GM19324 (cell line): ENCODE measurements at regions not wholly inside any gene's neighbourhood (a gene's known extent, or its start where the extent isn't known, plus 50 kb on each side); places are given as distances from the start of the nearest gene placed in this dataset.
"Not testable (repeated sequence)": the region's sequence is repeated elsewhere in the genome, so short reads cannot be mapped to it uniquely, and the experiment has no call there.

Experiments used
- ATAC-seq: cut with Tn5 transposase; IDR thresholded peaks from one replicate; pipeline ENCODE4 v1.9.1; 2021; ENCODE audit warnings: mild to moderate bottlenecking, moderate library complexity; ENCODE audit not compliant: unreplicated experiment, low FRiP score

DNA sequence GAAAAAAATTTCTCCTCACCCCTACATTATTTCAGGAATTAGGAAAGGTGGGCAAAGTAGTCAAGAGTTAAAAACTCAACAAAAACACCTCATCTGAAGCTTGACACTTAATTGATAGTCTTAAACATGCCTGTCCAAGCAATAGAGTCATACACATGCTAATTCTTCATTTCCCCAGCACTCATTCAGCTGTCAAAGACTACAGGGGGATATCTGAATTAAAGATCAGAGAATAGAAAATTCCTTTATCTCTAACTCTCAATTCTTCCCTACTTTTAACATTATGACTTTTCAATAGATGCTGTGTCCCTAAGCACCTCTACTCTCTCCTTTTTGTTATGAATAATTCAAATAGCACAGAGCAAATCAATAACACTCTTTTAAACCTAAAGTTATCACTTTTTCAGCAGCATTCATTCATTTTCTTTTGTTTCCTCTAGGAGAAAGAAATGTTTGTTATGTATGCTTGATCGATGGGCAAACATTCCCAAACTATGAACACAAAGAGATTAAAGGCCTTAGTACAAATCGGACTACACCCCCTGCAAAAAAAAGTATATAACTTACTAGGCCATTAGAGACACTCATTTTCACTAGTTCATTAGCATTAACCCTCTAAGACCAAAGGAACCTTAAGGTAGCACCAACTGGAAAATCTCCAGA is 94.9 kb upstream of the SPTLC3 start:
- ATAC-seq, result no peak

DNA sequence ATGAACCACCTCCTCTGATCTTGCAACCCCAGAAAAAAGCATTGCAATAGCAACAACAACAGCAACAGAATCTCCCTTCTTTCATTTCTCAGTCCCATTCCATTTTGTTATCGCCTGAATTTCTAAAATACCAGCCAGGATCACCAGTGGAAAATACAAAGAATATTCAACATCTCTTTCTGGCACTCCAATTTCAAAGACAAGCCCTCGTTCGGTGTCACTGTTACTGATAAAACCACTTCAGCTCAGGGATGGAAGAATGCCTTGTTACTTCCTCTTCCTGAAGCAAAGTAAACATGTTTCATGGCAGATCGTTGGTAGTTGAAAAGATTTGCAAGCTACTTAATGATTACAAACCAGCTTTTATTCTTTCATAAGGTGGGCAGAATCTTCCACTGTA is 94.0 kb upstream of the SPTLC3 start:
- ATAC-seq, result no peak

DNA sequence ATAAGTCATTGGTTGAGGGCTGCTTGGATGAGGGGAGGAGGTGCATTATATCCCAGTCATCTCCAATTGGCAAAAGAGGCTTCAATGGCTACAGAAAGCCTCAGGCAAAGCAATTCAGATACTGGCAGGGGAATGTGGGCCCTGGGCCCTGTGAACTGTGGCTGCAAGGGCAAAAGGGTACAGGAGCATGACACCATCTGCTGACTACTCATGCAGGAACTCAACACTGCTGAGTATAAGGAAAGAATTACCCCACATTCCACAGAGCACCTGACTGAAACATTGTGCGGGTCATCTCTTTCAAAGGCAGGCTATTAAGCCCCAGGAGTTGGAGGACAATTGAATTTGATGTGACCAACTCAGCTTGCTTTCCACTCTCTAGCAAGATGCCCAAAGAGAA is 92.1 kb upstream of the SPTLC3 start:
- no peak for ATAC-seq

DNA sequence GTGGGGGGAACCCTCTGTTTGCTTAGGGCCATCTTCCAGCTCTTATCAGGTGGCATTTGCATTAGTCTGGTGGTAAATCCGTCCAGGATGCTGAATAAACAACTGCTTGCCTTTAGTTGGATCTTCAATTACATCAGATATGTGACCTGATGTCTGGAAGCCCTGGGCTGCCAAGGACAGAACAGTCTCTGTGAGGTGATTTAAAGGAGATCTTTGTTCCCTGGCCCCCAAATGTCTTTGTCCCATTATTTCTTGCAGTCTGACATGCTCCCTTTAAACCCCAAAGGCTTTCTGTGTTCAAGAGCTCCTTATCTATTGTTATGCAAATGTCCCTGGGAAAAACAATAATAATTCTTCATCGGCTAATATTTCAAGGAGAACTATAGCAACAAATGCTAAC is 84.6 kb upstream of the SPTLC3 start:
- ATAC-seq, result no peak

DNA sequence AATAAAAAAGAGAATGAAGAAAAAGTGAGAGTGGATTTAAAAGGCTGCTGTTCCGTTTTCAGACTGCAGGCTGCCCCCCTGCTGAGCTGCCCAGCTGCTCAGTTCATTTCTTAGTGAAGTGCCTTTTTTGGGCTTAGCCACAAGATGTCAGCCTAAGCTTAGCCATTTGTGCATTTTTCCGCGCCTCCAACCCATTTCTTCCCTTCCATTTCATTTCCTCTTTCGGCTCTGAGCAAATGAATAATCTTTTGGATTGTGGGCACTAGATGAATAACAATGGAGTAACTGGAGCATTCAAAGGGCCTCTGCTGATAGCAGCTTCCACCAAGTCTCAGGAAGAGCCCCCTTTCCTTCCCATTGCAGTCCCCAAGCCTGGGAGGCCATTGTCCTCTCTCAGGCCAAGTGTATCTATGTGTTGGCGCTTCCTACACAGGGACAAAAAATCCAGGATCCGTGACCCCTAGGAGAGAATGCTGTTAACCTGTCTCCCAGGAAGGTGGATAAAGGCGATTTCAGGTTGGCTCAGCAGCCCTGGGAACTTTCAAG is 83.5 kb upstream of the SPTLC3 start:
- peak; percentile 74 for ATAC-seq

DNA sequence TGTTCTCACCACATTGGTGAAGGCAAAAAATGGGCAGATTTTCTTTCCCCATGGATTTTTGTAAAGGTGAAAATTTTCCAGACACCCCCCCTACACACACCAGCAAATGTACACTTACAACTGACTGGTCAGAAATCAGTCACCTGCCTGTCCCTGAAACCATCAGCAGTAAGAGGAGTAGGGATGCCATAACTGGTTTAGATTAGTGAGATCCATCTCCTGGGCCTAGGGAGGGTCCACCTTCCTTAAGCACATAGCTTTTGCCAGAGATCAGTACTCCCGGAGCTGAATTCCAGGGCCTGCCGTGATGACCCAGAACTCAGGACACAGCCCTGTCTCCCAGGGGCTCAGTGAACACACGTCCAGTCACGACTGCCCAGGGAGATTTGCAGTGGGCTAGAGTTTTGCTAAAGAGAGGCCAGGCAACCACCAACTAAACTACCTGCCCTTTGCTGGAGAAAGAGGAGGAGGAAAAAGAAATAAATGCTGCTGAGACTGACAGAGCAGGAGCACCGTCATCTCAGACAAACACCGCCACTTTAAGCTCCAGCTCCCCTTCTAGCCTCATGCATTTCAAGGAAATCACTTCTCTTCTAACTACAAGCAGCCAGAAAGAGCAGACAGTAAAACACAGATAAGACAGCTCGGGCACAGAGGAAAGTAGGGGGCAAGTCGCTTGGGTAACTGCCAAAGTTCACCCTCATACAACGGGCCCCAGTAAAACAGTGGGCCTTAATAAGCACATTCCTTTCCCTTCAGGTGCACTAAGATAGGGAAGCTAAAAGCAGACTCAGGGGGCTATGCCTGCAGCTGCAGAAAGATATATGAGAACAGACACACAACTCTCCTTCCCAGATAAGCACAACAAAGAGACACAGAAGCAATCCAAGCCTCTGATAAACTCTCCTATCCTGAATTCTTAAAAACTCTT is 82.6 kb upstream of the SPTLC3 start:
- ATAC-seq, result no peak

DNA sequence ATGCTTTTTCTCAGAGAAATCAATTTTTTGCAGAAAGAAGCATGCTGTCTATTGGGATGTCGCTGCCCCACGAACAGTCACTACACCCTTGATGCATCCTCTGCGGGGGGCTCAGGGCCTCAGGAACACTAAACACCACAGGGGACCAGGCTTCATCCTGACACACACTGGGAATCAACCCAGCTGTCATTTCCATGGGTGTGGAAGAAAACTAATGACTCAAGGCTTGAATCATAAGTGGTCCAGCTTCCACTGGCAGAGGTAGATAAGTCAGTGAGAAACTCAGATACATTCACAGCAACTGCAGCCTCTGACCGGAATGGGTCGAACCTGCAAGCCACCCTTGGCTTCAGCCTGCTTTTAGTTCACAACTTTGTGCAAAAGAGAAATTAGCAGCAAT is 81.3 kb upstream of the SPTLC3 start:
- no peak for ATAC-seq

DNA sequence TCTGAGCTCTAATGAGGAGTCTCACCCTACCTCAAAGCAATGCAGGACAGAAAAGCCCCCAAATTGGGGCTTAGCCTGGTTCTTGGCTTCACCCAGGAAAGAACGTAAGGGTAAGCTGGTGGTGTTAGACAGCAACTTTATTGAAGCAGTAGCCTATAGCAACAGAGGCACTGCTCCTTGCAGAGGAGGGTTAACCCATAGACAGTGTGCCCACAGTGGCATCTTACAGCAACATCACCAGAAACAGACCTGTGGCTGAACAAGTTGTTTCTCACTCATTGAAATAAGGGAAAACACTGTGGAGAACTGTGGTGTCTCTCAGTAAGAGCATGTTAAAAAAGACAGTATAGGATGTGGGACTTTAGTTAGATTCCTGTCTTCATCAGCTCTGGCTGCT is 80.4 kb upstream of the SPTLC3 start:
- no peak for ATAC-seq

DNA sequence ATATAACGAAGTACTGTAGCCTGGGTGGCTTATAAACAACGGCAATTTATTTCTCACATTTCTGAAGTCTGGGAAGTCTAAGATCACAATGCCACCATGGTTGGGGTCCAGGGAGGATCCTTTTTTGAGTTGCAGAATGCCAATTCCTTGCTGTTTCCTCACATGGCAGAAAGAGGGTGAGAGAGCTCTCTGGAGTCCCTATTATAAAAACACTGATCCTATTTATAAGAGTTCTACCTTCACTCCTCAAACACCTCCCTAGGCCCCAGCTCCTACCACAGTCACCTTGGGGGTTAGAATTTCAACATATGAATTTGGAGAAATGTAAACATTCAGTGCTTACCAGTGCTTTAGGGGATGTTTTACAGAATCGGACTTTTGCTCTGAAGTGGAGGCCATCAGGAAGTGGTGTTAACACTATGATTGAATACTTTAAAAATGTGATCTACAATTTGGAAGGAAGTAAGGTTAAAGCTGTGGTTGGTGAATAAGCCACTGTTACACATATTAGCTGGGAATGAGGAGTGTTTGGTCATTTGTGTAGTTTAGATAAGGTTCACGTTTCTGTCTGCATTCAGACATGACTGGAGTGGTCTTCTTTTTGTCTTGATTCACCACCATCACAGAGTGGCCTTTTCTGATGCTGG is 79.9 kb upstream of the SPTLC3 start:
- no peak for ATAC-seq

DNA sequence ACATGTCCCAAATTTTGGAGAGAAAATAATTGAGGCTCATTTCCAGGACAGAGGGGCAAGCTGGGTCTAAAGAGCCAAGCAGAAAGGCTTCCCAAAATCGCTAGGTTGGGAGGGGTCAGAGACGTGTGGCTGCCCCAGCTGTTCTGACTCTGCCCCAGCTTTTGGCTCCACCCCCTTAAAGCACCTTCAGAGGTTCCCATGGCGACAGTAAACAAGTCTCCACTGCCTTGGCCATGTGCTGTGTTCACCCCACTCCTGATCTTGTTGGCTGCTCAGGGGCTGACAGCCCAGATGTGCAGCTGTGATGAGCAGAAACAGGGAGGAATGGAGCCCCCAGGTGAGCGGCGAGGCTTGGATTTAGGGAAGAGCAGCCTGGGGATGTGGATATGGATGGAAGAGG is 72.8 kb upstream of the SPTLC3 start:
- ATAC-seq, result no peak

DNA sequence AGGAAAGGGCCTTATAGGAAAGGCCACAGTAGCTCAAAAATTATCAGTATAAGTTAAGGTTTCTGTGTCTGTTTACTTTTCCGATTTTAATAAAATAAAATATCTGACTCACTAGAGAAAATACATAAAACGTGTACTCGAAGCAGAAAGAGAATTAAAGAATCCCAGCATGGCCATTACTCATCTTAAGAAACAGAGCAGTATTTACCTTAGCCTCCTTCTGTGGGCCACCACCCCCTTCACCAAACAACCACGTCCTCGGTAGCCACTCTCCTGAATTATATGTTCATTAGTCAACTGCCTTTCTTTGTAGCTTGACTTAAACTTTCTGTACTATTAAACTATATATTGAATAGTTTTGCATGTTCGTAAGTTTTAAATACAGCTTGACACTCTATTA is 72.2 kb upstream of the SPTLC3 start:
- ATAC-seq, result no peak

DNA sequence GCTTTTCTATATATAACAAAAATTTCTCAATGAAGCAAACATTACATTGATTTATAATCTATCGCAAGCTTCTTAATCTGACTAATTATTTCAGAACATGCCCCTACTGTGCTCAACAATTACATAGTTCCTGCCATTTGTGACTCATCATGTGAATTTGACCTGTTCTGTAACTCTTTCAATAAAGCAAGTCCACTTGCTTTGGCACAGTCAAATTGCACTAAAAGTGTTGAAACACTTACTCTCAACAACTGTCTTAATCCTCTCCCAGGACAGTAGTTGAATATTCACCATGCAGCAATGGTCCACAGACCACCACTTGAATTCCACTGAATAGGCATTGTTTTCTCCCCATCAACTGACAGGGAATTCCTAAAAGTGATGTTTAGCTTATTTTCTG is 67.7 kb upstream of the SPTLC3 start:
- no peak for ATAC-seq

DNA sequence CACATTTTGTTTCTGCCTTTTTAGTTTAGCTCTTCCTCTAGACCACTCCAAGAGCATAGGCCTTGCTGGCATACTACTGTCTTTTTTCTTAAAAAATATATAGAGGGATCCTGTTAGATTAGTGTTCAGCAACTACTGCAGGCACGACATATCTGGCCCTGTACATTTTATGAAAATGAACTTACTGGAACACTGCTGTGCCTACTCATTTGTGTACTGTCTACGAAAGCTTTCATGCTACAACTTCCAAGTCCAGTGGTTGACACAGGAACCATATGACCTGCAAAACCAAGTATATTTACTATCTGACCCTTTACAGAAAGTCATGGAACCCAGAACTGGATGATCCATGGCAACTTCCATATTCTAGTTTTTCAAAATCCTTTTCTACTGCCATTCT is 66.6 kb upstream of the SPTLC3 start:
- ATAC-seq, result no peak

DNA sequence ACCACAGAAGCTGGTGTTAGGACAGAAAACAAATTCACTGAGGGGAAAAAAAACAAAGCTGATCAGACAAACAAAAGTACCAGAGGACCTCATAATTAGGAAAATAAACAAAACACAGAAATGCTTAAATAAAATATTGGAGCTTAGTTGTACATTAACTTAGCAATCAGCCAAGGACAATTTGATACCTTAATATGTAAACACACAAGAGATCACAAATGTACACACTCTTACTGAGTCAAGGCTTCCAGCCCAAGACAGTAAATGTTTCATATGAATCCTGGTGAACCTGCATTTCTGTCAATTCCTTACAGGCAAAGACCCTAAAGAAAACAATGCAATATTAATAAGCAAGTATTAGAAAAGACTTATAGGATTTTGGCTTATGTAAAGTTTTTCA is 62.0 kb upstream of the SPTLC3 start:
- no peak for ATAC-seq

DNA sequence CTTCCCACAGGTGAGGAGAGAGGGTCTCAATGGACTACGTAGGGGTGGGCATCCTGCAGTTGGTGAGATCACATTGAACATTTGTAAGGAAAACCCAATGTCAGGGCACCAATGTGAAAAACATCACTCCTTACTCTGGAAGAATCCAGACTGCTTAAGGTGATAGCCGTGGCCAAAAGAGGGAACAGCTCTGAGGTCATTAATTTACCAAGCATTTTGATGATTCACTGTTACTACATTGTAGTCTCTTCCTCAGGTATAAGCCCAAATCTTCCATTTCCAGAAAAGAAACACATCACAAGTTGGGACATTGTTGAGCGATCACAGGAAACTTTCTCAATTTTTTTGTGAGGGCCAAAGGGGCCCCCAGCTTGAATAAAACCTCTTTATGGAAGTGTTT is 61.1 kb upstream of the SPTLC3 start:
- ATAC-seq, result no peak

DNA sequence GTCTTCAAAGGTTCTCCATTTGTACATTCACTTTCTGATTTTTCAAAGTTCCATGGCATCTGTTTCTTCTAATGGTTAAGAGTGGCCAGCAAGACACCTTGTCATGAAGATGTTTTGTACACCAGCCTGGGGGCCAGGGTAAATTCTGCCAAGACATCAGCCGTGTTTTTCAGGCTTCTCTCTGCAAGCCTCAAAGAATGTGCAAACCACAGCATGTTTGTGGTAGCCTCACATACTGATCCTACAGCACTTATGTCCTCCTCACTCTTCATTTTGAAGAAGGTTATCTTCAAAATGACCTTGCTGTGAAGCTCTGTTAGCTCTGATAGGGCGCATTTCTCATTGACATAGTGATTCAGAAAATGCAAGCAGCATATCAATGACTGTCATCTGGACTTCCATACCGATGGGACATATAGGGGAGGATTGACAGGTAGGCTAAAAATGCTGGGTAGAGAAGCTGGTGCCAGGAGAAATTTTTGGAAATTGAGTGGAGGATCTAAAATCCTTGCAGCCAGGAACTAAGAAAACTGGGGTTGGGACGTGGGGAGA is 59.3 kb upstream of the SPTLC3 start:
- ATAC-seq, result no peak

DNA sequence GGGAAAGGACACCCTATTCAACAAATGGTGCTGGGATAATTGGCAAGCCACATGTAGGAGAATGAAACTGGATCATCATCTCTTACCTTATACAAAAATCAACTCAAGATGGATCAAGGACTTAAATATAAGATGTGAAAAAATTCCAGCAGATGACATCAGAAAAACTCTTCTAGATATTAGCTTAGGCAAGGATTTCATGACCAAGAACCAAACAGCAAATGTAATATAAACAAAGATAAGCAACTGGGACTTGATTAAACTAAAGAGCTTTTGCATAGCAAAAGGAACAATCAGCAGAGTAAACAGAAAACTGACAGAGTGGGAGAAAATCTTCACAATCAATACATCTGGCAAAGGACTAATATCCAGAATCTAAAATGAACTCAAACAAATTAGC is 54.5 kb upstream of the SPTLC3 start:
- ATAC-seq, result not testable (repeated sequence)

DNA sequence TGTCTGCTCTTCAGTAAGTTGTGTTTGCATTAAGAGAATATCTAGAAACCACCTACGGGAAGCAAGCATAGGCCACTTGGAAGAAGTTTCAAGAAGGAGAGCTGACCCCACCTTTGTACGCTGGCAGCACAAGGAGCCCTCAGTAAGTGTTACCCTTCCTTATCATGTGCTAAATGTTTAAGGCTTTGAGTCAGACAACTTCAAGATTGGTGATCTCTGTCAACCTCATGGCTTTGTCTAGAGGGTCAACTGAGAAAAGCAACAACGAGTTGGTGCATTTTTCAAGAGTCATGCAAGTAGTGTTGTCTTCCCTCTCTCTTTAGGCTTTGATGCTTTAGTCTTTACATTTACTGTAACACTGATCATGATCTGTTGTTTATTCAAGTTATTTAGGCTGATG is 53.2 kb upstream of the SPTLC3 start:
- no peak for ATAC-seq

DNA sequence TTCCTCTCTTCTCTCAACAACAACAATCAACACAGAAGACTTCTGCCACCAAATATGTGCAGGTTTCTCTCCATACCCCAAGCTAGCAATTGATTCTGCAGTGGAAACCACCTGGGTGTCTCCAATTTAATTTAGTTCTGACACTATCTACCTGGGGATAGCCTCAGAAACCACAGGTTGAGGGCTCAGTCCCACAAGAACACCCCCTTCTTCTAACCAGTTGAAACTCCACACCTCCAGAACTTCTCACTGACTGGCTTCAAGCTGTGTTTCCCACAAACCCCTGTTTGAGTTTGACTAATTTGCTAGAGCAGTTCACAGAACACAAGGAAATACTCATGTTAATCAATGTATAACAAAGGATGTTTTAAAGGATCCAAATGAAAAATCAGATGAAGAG is 52.5 kb upstream of the SPTLC3 start:
- ATAC-seq, result no peak

DNA sequence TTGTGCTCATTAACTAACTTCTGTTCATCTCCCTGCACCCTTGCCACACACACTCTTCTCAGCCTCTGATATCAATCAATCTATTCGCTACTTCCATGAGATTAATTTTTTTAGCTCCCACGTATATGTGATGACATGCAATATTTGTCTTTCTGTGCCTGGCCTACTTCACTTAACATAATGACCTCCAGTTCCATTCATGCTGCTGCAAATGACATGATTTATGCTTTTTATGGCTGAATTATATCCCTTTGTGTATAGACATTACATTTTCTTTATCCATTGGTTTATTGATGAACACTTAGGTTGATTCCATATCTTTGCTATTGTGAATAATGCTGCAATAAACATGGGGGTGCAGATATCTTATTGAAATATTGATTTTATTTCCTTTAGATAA is 50.8 kb upstream of the SPTLC3 start:
- no peak for ATAC-seq
